PC-3 (cell line): ENCODE measurements at regions not wholly inside any gene's neighbourhood (a gene's known extent, or its start where the extent isn't known, plus 50 kb on each side); places are given as distances from the start of the nearest gene placed in this dataset.

Source experiments
- ATAC-seq: fragments of 200-7000 bp; cut with Tn5 transposase; 2 replicates; pipeline ENCODE4 v1.9.1; 2020; ENCODE audit warnings: mild to moderate bottlenecking, moderate library complexity
- BruUV-seq: library from RNA; stranded (reverse); fragments of 400-500 nt; replicated peaks from 2 replicates; lab custom pipeline; 2021; lab: Mats Ljungman, UMichigan
- CTCF ChIA-PET: fragments of 300-600 bp; sonication (Branson Sonifier 250); formaldehyde crosslinking; loops from one replicate; lab custom pipeline; 2022; ENCODE audit warnings: antibody characterized with exemption; lab: Charles Lee
- POLR2A ChIA-PET: fragments of 300-600 bp; sonication (Branson Sonifier 250); formaldehyde crosslinking; loops from one replicate; lab custom pipeline; 2022; ENCODE audit warnings: antibody characterized with exemption; ENCODE audit not compliant: unreplicated experiment; lab: Charles Lee
- DNase-seq: peaks from one replicate; pipeline ENCODE4 v3.0.0-alpha.2; 2015
- H2AFZ ChIP-seq: fragments of 300-600 bp; sonication (generic); 2 replicates; pipeline ENCODE4 v1.6.0; 2016; ENCODE audit warnings: antibody characterized with exemption, low read length
- H3F3A ChIP-seq: fragments of 300-600 bp; sonication (generic); one replicate; pipeline ENCODE4 v1.6.0; 2017; ENCODE audit warnings: antibody characterized with exemption, low read length, control low read depth, mild to moderate bottlenecking; ENCODE audit not compliant: unreplicated experiment
- H3K27ac ChIP-seq: fragments of 300-600 bp; sonication (generic); 2 replicates; pipeline ENCODE4 v1.5.1; 2016; ENCODE audit warnings: mild to moderate bottlenecking, low read length
- H3K27me3 ChIP-seq: fragments of 300-600 bp; sonication (generic); 2 replicates; pipeline ENCODE4 v1.6.1; 2016; ENCODE audit warnings: low read length, mixed read lengths
- H3K36me3 ChIP-seq: fragments of 300-600 bp; sonication (generic); 2 replicates; pipeline ENCODE4 v1.6.1; 2016; ENCODE audit warnings: low read depth, mixed run types, low read length, mixed read lengths
- H3K4me1 ChIP-seq: fragments of 300-600 bp; sonication (generic); 2 replicates; pipeline ENCODE4 v1.5.1; 2016; ENCODE audit warnings: low read length; ENCODE audit not compliant: insufficient read depth
- H3K4me2 ChIP-seq: fragments of 300-600 bp; sonication (generic); 2 replicates; pipeline ENCODE4 v1.6.0; 2016; ENCODE audit warnings: low read length
- H3K4me3 ChIP-seq: fragments of 300-600 bp; sonication (generic); 2 replicates; pipeline ENCODE4 v1.5.1; 2016; ENCODE audit warnings: mild to moderate bottlenecking, low read length, mixed read lengths
- H3K79me2 ChIP-seq: fragments of 300-600 bp; sonication (generic); 2 replicates; pipeline ENCODE4 v1.6.1; 2017; ENCODE audit warnings: low read length, mixed read lengths
- H3K9ac ChIP-seq: fragments of 300-600 bp; sonication (generic); 2 replicates; pipeline ENCODE4 v1.6.0; 2016; ENCODE audit warnings: mild to moderate bottlenecking, low read length
- H3K9me2 ChIP-seq: fragments of 300-600 bp; sonication (generic); replicated peaks from 2 replicates; pipeline ENCODE4 v1.6.1; 2016; ENCODE audit warnings: mixed run types, low read length, mixed read lengths
- H3K9me3 ChIP-seq: fragments of 300-600 bp; sonication (generic); 2 replicates; pipeline ENCODE4 v1.6.1; 2016; ENCODE audit warnings: low read length, mixed read lengths
- H4K20me1 ChIP-seq: fragments of 300-600 bp; sonication (generic); 2 replicates; pipeline ENCODE4 v1.6.1; 2016; ENCODE audit warnings: low read length, mixed read lengths
- CTCF ChIP-seq: fragments of 300-600 bp; sonication (generic); conservative IDR thresholded peaks from 2 replicates; pipeline ENCODE4 v1.5.1; 2017; ENCODE audit warnings: antibody characterized with exemption, low read depth, mild to moderate bottlenecking, low read length
- EZH2 ChIP-seq: fragments of 300-600 bp; sonication (generic); IDR thresholded peaks from one replicate; pipeline ENCODE4 v1.6.1; 2017; ENCODE audit warnings: antibody characterized with exemption, mild to moderate bottlenecking, low read length; ENCODE audit not compliant: unreplicated experiment
- EZH2phosphoT487 ChIP-seq: fragments of 300-600 bp; sonication (generic); IDR thresholded peaks from 2 replicates; pipeline ENCODE4 v1.6.1; 2018; ENCODE audit warnings: mild to moderate bottlenecking, antibody characterized with exemption, low read length, borderline replicate concordance
- intact Hi-C: fragments of 100-400 bp; cut with micrococcal nuclease; formaldehyde crosslinking; loops from 2 replicates; pipeline ENCODE4 v1.9.0; 2023

- Histone ChIP-seq H3K27me3 (no peaks in the 10 kb centered on the region), H3F3A (no peaks in the 10 kb centered on the region), H4K20me1 (no peaks in the 10 kb centered on the region), H3K4me3 (no peak overlapping the region), H3K9ac (no peak overlapping the region), H3K27ac (no peak overlapping the region), H3K9me3 (no peaks in the 10 kb centered on the region), H2AFZ (no peak overlapping the region), H3K79me2 (no peaks in the 10 kb centered on the region), H3K9me2 (no peaks in the 10 kb centered on the region), H3K4me2 (no peak overlapping the region), H3K36me3 (no peaks in the 10 kb centered on the region), H3K4me1 (peaks cover 10% of the 10 kb centered on the region; the same call in 1 of the 2 replicates)
- no peak for ATAC-seq
- DNase-seq: peak; percentile 72
- intact Hi-C loops: loop anchor here (1.0 to 5.0 kb wide), 4 partner anchors 49 to 292 kb away; no protein-coding TSS in a partner anchor
- CTCF ChIA-PET: interaction anchor here (0.6 to 0.7 kb wide), 2 partner anchors 207 to 1004 kb away, joined by 3 read pairs; no protein-coding TSS in a partner anchor
- no TSS peak for BruUV-seq
- POLR2A ChIA-PET: interaction anchor here (0.7 kb wide), 1 partner anchor 118 kb away, joined by 14 read pairs; no protein-coding TSS in a partner anchor
- TF ChIP-seq EZH2: no peak
- peak; percentile 73 for TF ChIP-seq CTCF
These were observed 86.3 kb upstream of the EFEMP1 start for GRCh38 chr2:56009758-56010458.

- no peak overlapping the region for H3K9ac ChIP-seq
- H3K36me3 ChIP-seq: no peaks in the 10 kb centered on the region
These were observed 88.0 kb upstream of the EFEMP1 start for GRCh38 chr2:56011624-56012023.

More at GRCh38 chr2:56011624-56012023, 88.0 kb upstream of the EFEMP1 start:
- no peaks in the 10 kb centered on the region for H3K27me3 ChIP-seq
- no TSS peak for BruUV-seq
- intact Hi-C loops: loop anchor here (5.0 kb wide), 1 partner anchor 121 kb away; no protein-coding TSS in a partner anchor
- H3K27ac ChIP-seq: no peak overlapping the region
- peaks cover 10% of the 10 kb centered on the region; the same call in 1 of the 2 replicates for H3K4me1 ChIP-seq
- H3K4me2 ChIP-seq: no peak overlapping the region
- no peak for ATAC-seq
- H3K79me2 ChIP-seq: no peaks in the 10 kb centered on the region
- no peaks in the 10 kb centered on the region for H3F3A ChIP-seq
- POLR2A ChIA-PET: interaction anchor here (0.6 kb wide), 1 partner anchor 241 kb away, joined by 3 read pairs; no protein-coding TSS in a partner anchor
- no peak for TF ChIP-seq EZH2phosphoT487
- no peak for TF ChIP-seq CTCF
- TF ChIP-seq EZH2: no peak
- no peak overlapping the region for H2AFZ ChIP-seq
- CTCF ChIA-PET: no interaction called here
- H3K4me3 ChIP-seq: no peak overlapping the region
- no peaks in the 10 kb centered on the region for H4K20me1 ChIP-seq
- no peaks in the 10 kb centered on the region for H3K9me2 ChIP-seq
- no peak for DNase-seq
- H3K9me3 ChIP-seq: no peaks in the 10 kb centered on the region
